BJ (cell line): ENCODE measurements at regions not wholly inside any gene's neighbourhood (a gene's known extent, or its start where the extent isn't known, plus 50 kb on each side); places are given as distances from the start of the nearest gene placed in this dataset.

ENCODE experiments used
- CTCF ChIA-PET: fragments of 350-600 bp; formaldehyde crosslinking; extraction: SDS; loops from one replicate; lab custom pipeline; 2021; ENCODE audit warnings: antibody characterized with exemption, inconsistent platforms; lab: Yijun Ruan, JAX
- POLR2A ChIA-PET: fragments of 300-600 bp; sonication (Branson Sonifier 250); formaldehyde crosslinking; extraction: SDS; loops from one replicate; lab custom pipeline; 2021; ENCODE audit warnings: antibody characterized with exemption; lab: Charles Lee
- DNase-seq: peaks from one replicate; pipeline ENCODE4 v3.0.0-alpha.2; 2011; ENCODE audit warnings: low read depth
- H3K27me3 ChIP-seq: 2 replicates; pipeline ENCODE4 v1.6.0; 2011; ENCODE audit warnings: low read length; ENCODE audit not compliant: control insufficient read depth, insufficient read depth
- H3K36me3 ChIP-seq: 2 replicates; pipeline ENCODE4 v1.5.1; 2011; ENCODE audit warnings: low read length; ENCODE audit not compliant: control insufficient read depth, insufficient read depth
- H3K4me3 ChIP-seq: 2 replicates; pipeline ENCODE4 v1.5.1; 2011; ENCODE audit warnings: low read depth, mild to moderate bottlenecking, control low read depth, low read length
- TF ChIP-seq, protein P1 (sequence below): IDR thresholded peaks from 2 replicates; pipeline ENCODE4 v1.5.1; 2011; ENCODE audit warnings: low read depth, mild to moderate bottlenecking, control low read depth, inconsistent platforms, low read length, moderate library complexity; ENCODE audit not compliant: insufficient read depth

DNA sequence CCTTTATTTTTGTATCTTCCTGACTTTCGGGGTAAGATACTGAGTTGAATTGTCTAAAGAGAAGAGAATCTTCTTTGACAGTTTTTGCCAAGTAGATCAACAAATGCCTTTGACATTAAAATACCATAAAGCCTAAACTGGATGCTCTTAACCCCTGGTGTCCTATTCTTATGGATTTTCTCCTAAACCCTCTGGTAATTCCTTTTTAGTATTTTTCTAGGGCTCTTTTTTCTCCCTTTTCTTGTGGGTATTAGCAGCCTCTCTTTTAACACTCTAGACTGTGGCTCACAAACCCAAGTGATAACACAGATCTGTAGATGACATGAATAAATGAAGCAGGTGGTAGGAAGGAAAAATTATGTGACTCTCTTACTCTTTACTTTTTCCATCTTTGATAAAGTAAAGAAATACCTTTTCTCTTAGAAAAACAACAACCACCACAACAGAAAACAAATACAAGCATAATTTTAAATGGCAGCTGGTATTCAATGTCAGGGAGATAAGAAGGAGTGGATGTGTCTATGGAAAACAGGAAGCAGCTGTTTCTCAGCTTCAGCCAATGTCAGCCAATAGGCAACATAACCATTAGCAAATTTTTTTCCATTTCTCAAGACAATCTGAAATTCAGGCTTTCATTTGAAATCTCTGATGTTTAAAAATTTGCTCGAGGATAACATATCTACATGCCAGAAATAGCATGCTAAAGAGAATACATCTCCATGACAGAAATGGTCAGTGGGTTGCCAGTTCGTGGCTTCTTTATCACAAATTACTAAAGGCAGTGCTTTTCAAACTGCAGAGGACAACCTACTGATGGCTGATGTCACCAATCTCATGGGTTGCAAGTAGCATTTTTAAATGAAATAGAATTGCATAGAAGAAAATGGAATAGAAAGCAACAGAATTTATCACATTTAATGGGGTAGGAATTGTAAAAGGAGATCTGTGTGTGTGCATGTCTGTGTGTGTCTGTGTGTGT, 123.1 kb upstream of the KRR1 start:
- CTCF ChIA-PET, result no interaction called here
- TF ChIP-seq, protein P1, sequence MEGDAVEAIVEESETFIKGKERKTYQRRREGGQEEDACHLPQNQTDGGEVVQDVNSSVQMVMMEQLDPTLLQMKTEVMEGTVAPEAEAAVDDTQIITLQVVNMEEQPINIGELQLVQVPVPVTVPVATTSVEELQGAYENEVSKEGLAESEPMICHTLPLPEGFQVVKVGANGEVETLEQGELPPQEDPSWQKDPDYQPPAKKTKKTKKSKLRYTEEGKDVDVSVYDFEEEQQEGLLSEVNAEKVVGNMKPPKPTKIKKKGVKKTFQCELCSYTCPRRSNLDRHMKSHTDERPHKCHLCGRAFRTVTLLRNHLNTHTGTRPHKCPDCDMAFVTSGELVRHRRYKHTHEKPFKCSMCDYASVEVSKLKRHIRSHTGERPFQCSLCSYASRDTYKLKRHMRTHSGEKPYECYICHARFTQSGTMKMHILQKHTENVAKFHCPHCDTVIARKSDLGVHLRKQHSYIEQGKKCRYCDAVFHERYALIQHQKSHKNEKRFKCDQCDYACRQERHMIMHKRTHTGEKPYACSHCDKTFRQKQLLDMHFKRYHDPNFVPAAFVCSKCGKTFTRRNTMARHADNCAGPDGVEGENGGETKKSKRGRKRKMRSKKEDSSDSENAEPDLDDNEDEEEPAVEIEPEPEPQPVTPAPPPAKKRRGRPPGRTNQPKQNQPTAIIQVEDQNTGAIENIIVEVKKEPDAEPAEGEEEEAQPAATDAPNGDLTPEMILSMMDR, result no peak
- DNase-seq, result no peak
- Histone ChIP-seq H3K4me3 (no peak overlapping the region), H3K27me3 (no peaks in the 10 kb centered on the region), H3K36me3 (no peaks in the 10 kb centered on the region)
- POLR2A ChIA-PET, result no interaction called here

DNA sequence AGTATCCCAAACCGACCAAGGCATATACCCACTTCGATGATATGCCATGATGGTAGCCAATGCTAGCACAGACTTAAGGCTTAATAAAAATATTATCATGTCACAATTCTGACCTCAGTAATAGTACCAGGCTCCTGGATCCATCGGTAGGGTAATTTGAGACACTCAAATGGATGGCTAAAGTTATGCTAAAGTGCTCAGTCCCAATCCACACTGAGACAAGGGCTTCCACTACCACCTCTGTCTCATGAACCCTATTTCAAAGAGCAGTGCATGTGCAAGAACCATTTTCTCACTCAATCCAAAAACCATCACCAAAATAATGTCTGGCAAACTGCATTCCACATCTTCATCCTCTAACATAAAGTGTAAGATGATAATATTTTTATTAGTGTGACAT, 122.4 kb upstream of the KRR1 start:
- TF ChIP-seq, protein P1, result no peak
- POLR2A ChIA-PET, result no interaction called here
- DNase-seq, result no peak
- Histone ChIP-seq H3K27me3 (no peaks in the 10 kb centered on the region), H3K4me3 (no peak overlapping the region), H3K36me3 (no peaks in the 10 kb centered on the region)
- CTCF ChIA-PET, result no interaction called here

DNA sequence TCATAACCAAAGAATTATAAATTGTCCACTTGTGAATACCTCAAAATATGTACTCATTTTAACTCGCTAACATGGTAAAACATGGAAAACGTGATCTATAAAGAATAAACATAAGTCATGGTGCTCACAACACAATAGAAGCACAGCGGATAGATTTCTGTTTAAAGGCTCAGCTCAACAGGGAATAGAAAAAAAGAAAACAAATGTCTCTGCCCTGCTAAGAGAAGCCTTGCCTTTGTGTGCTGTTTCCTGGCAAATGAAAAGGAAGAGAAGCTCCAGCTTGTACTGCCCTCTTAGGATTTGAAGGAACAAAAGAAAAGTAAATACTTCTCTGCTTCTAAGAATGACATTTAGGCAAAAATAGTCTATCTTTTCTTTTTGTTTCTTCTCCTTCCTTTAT, 121.0 kb upstream of the KRR1 start:
- Histone ChIP-seq H3K27me3 (no peaks in the 10 kb centered on the region), H3K4me3 (no peak overlapping the region), H3K36me3 (no peaks in the 10 kb centered on the region)
- TF ChIP-seq, protein P1, result no peak
- no peak for DNase-seq
- POLR2A ChIA-PET, result no interaction called here
- CTCF ChIA-PET, result no interaction called here

DNA sequence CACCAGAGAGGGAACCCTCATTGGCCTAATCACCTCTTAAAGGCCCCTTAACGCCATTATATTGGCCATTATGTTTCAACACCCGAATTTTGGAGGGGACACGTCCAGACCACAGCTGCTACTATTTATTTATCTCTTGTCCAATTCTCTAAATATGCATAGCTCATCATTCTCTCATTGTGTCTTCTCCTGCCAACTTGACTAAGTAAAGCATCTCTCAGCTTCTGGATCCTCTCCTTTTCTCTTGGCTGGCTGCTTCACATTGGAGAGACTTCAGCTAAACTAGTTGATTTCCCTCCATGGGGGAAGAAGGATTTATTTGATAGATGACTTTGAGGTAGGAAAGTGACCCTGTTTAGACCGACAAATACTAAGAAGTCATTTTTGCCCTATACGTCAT, 120.4 kb upstream of the KRR1 start:
- ChIA-PET POLR2A (no interaction called here), CTCF (no interaction called here)
- TF ChIP-seq, protein P1, result no peak
- DNase-seq, result no peak
- Histone ChIP-seq H3K36me3 (no peaks in the 10 kb centered on the region), H3K27me3 (no peaks in the 10 kb centered on the region), H3K4me3 (no peak overlapping the region)

DNA sequence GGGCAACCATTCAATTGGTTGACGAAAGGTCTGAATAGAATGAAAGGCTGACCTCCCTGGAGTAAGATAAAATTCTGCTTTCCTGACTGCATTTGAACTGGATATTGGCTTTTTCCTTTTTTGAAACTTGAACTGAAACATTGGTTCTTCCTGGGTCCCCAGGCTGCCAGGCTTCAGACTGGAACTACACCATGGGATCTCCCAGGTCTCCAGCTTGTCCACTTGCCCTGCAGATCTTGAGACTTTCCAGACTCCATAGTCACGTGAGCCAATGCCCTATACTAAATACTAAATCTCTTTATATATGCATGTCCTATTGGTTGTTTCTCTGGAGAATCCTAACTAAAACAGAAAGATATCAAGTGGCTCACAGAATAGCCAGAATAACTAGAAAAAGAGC, 118.7 kb upstream of the KRR1 start:
- ChIA-PET POLR2A (no interaction called here), CTCF (no interaction called here)
- Histone ChIP-seq H3K27me3 (no peaks in the 10 kb centered on the region), H3K4me3 (no peak overlapping the region), H3K36me3 (no peaks in the 10 kb centered on the region)
- TF ChIP-seq, protein P1, result no peak
- DNase-seq, result no peak
